Activated naive CD4-positive, alpha-beta T cell treated with anti-CD3 and anti-CD28 coated beads, Interleukin-2, amount 50 U/mL, for 16 hours (primary cell): ENCODE measurements at regions not wholly inside any gene's neighbourhood (a gene's known extent, or its start where the extent isn't known, plus 50 kb on each side); places are given as distances from the start of the nearest gene placed in this dataset.
"Not testable (repeated sequence)": the region's sequence is repeated elsewhere in the genome, so short reads cannot be mapped to it uniquely, and the experiment has no call there.

Source experiments
- DNase-seq: peaks from one replicate; pipeline ENCODE4 v3.0.0-alpha.2; 2020

DNA sequence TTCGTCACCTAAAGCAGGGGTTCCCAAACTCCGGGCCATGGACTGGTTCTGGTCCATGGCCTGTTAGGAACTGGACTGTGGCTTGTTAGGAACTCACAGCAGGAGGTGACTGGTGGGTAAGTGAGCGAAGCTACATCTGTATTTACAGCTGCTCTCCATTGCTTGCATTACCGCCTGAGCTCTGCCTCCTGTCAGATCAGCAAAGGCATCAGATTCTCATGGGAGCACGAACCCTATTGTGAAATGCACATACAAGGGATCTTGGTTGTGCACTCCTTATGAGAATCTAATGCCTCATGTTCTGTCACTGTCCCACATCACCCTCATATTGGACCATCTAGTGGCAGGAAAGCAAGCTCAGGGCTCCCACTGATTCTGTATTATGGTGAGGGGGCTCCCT, 217.0 kb downstream of the ZFP36L2 start:
- no peak for DNase-seq

- no peak for DNase-seq
These were observed 216.0 kb upstream of the HAAO start for GRCh38 chr2:43008388-43008787.

DNA sequence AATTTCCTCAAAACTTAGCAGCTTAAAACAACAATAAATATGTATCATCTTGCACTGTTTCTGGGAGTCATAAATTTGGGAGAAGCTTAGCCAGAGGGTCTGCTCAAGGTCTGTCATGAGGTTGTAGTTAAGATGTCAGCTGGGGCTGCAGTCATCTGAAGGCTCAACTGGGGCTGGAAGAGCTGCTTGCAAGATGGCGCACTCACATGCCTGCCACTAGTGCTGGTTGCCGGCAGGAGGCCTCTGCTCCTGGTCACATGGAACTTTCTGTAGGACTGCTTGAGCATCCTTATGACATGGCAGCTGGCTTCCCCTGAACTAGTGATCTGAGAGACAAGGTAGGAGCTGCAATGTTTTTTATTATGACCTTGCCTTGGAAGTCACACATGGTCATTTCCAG, 215.5 kb upstream of the HAAO start:
- DNase-seq = no peak

GRCh38 chr2:43006834-43007543, 214.6 kb upstream of the HAAO start:
- no peak for DNase-seq

DNA sequence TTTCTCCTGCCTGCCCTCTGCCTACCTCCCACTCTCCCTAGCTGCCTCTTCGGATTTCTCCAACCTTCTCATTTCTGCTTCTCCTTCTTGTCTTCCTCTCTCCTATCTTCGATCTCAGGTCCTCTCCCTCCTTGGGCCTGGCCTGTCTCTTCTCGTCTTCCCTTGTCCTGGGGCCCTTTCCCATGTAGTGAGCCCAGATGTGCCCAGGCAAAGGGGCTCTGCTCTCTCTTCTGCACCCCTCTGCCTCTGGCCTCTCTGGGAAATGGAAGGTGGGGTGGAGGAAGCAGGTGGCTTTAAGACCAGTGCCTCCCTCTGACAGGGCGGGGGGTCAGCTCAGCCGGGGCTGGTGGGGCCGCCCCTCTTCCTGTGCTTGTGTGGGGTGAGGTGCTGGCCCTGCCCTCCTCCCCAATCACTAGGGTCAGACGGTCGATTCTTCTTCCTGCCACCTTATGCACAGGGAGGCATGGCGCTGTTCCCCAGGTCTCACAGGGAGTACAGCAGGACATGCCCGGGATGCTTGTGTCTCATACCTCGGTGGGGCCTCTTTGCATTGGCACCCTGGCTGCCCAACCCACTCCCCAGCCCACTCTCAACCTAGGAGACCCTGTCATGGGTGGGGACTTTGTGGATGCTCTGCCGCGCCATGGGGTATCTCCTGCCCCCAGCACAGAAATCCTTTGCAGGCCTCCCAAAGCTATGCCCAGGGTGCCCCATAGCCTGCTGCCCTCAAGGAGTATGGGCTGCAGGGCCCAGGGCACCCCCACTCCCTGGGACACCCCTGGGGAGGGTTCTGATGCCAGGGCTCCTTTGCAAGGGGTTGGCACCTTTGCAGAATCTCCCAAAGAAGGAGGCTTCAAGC, 213.8 kb upstream of the HAAO start:
- no peak for DNase-seq

DNA sequence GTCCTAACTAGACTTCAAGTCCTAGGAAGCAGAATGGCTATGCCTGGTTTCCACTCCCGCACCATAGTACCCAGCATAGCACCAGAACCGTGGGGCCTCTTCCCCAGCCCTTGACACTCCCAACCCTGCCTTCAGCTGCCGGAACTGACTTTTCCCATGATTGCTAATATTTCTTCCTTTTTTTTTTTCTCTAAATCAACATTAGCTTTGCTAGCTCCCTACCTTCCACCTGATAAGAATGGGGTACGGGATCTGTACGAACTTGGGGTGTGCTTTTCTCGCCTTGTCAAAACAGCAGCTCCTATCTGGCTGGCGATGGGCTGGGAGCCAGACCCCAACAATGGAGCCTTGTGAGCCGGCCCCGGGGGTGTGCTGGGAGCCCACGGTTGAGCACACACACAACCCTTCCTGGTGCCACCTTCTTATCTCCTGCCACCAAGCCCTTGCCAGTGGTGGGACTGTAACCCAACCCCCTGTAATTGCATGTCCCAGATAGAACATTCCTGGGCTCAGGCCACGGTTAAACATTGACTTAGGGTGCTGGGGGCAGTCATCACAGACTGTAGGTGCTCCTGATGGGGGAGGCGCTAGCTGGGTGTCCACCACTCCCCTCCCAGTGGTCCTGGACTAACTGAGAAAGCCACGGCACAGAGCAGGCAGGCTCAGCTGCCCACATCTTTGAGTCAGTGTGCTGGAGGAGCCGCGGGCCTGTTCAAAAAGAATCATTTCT, 213.0 kb upstream of the HAAO start:
- no peak for DNase-seq

GRCh38 chr2:43004879-43005244, 212.5 kb upstream of the HAAO start:
- DNase-seq = no peak

DNA sequence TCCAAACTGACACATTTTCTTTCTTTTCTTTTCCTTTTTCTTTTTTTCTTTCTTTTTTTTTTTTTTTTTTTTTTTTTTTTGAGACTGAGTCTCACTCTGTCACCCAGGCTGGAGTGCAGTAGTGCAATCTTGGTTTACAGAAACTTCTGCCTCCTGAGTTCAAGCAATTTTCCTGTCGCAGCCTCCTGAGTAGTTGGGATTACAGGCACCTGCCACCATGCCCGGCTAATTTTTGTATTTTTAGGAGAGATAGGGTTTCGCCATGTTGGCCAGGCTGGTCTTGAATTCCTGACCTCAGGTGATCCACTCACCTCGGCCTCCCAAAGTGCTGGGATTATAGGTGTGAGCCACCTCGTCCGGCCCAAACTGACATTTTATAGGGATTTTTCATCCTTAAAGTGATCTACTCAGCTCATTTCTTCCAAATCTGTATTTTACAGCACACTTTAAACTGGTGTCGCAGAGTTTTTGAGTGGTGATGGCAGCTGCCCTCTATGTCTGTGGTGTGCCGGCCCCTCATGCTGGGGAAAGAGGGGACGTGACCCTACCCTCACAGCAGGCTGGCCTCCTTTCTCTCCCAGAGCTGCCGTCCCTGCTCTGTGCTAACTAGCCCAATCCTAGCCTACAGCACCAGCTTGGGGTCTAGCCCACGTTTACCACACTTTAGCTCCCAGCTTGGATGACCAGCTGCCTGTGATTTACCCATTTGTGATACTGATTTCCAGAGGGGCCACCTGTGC, 211.9 kb upstream of the HAAO start:
- not testable (repeated sequence) for DNase-seq

DNA sequence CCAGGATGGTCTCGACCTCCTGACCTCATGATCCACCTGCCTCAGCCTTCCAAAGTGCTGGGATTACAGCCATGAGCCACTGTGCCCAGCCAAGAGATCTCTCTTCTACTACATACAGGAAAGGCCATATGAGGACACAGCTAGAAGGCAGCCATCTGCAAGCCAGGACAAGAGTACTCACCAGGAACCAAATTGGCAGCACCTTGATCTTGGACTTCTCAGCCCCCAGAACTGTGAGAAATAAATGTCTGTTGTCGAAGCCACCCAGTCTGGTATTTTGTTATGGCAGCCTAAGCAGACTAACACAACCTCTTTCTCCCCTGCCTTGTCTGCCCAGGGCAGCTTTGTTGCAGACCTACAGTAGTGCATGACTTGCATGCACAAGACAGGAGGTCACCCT, 211.3 kb upstream of the HAAO start:
- DNase-seq = no peak

GRCh38 chr2:43001787-43002468, 209.5 kb upstream of the HAAO start:
- DNase-seq = no peak

DNA sequence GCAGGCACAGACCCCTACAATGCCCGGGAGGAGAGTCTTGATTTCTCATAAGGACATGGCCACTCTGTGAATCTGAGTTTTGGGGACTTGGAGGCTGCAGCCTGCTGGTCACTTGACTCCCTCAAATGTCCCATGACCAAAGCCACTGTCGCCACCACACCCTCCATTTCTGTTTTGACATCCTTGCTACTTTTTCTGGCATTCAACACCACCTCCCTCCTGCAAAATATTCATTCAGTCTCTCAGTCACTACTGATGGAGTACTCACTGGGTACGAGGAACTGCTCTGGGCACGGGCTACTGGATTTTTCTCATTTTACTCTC, 208.6 kb upstream of the HAAO start:
- no peak for DNase-seq

DNA sequence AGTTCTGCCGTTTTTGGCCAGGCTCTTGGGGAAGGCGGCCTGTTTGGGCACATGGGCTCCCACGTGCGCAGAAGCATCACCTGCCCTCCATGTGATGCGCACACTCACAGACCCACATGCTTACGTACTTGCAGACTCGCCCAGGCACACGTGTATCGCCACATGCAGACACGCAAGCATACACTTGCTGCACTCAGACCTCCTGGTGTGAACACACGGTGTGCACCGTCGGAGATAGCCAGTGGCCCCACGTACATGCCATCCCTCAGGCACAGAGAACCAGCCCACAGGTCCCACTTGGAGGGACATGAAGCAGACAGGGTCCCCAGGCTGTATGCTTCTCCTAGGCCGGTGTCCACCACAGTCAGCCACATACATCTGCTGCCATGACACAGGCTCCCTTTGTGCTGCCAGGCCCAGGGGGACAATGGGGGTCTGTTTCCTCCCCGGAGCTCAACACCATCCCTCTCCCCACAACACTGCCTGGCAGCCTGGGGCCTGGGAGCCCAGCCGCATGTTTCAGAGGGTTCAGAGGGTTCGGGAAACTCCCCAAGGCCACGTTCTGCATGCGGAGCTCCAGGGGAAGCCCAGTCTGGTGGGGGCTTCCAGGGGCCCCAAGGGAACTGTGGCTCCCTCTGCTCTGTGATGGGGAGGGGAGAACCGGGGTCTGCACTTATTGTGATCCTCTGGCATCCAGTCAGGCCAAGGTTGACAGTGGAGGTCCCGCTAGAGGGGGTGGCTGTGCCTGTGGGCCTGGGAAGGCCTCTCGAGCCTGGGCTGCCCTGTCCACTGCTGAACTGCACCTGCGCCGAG, 208.1 kb upstream of the HAAO start:
- no peak for DNase-seq

GRCh38 chr2:42999856-43000241, 207.5 kb upstream of the HAAO start:
- DNase-seq = no peak

GRCh38 chr2:42999391-42999841, 207.0 kb upstream of the HAAO start:
- no peak for DNase-seq

DNA sequence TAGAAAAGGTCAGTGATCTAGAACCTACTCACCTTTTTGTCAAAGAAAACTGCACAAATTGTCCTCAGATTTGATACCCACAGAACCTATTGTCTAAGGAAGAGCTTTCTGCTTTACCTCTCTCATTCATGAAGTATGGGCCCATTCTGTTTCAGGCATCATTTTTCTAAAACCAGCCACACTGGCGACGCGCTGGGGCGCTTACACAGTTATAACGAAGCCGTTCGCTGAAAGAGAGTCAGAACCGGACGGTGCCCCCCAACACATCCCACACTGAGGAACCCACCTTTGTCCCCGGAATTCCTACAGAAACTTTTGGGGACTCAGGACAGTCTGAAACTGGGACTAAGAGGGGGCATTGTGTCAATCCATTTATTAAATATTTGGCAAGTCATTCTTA, 206.3 kb upstream of the HAAO start:
- no peak for DNase-seq

DNA sequence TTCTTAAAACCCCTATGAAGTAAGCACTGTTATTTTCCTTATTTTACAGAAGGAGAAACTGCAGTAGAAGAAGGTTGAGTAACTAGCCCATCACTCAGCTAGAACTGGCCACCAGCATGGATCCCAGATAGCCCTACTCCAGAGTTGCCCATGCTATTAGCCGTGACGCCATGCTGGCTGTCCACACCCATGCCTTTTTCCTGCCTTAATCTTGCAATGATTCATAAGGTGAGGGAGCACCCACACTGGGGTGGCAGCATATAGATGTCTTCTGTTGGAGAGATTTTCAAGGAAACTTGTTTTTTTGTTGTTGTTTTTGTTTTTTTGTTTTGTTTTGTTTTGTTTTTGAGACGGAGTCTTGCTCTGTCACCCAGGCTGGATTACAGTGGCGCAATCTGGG, 204.1 kb upstream of the HAAO start:
- no peak for DNase-seq

- no peak for DNase-seq
These were observed 203.5 kb upstream of the HAAO start for GRCh38 chr2:42995752-42996422.

DNA sequence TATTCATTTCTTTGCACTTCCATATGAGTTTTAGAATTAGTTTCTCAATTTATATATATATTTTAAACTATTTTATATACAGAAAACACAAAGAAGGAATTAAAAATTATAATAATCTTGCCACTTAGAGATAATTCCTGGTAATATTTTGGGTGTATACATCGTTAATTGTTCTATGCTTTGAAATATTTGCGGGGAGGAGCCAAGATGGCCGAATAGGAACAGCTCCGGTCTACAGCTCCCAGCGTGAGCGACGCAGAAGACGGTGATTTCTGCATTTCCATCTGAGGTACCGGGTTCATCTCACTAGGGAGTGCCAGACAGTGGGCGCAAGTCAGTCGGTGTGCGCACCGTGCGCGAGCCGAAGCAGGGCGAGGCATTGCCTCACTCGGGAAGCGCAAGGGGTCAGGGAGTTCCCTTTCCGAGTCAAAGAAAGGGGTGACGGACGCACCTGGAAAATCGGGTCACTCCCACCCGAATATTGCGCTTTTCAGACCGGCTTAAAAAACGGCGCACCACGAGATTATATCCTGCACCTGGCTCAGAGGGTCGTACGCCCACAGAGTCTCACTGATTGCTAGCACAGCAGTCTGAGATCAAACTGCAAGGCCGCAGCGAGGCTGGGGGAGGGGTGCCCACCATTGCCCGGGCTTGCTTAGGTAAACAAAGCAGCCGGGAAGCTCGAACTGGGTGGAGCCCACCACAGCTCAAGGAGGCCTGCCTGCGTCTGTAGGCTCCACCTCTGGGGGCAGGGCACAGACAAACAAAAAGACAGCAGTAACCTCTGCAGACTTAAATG, 197.1 kb upstream of the HAAO start:
- DNase-seq = not testable (repeated sequence)

GRCh38 chr2:42988055-42988454, 195.7 kb upstream of the HAAO start:
- DNase-seq = not testable (repeated sequence)
